Sigmoid colon (tissue), 6 donors: ENCODE measurements at regions not wholly inside any gene's neighbourhood (a gene's known extent, or its start where the extent isn't known, plus 50 kb on each side); places are given as distances from the start of the nearest gene placed in this dataset.
A peak's percentile ranks its signal among the peaks of the same experiment; 100 is the strongest.

Experiments used
- DNase-seq: peaks from one replicate; pipeline ENCODE4 v3.0.0-alpha.2; 2019
- H3K27ac ChIP-seq, 4 donors: fragments of 200-600 bp; sonication (generic); one replicate each; pipeline ENCODE4 v1.5.1; 2016 to 2019; ENCODE audit warnings: mild to moderate bottlenecking in 1 of 4
- H3K27me3 ChIP-seq, 3 donors: fragments of 200-600 bp; sonication (generic); one replicate each; pipeline ENCODE4 v1.5.1; 2019; ENCODE audit warnings: mild to moderate bottlenecking in 1 of 3
- H3K36me3 ChIP-seq, 4 donors: fragments of 200-600 bp; sonication (generic); one replicate each; pipeline ENCODE4 v1.5.1; 2016 to 2019
- H3K4me1 ChIP-seq, 4 donors: fragments of 200-600 bp; sonication (generic); one replicate each; pipeline ENCODE4 v1.5.1; 2017 to 2019
- H3K4me3 ChIP-seq, 4 donors: fragments of 200-600 bp; sonication (generic); one replicate each; pipeline ENCODE4 v1.5.1; 2017 to 2019; ENCODE audit warnings: mild to moderate bottlenecking in 2 of 4, moderate library complexity in 1 of 4
- H3K9me3 ChIP-seq, 4 donors: fragments of 200-600 bp in 3 of 4; sonication (generic) in 3 of 4; one replicate each; pipeline versions ENCODE4 v1.5.1 to v1.6.1; 2013 to 2019
- EP300 ChIP-seq, 4 donors: sonication (generic); formaldehyde crosslinking; IDR thresholded peaks; one replicate each; pipeline ENCODE4 v1.6.1; 2017; ENCODE audit warnings: antibody characterized with exemption in 4 of 4
- POLR2A ChIP-seq, 2 donors: fragments of 450-650 bp; IDR thresholded peaks; one replicate each; pipeline ENCODE4 v1.6.1; 2016; ENCODE audit warnings: antibody characterized with exemption in 2 of 2, mild to moderate bottlenecking in 2 of 2, moderate library complexity in 2 of 2
- POLR2AphosphoS5 ChIP-seq, 4 donors: sonication (generic); formaldehyde crosslinking; IDR thresholded peaks; one replicate each; pipeline ENCODE4 v1.6.1; 2017; ENCODE audit warnings: antibody characterized with exemption in 4 of 4
- WGBS, 2 donors: extraction: QIAGEN DNeasy Blood & Tissue Kit; methylation state at CpG; one replicate each; pipeline ENCODE4 v1.1.7; 2013; 5-methylcytosine and 5-hydroxymethylcytosine counted together
- intact Hi-C: fragments of 100-400 bp; cut with DNase I; formaldehyde crosslinking; loops from one replicate; pipeline ENCODE4 v1.15.1; 2023
- TF ChIP-seq, protein P1 (sequence below), 4 experiments: fragments of 450-650 bp in 3 of 4; fragments of 200-600 bp in 1 of 4; IDR thresholded peaks; one replicate each; pipeline ENCODE4 v1.5.1; 2016 to 2019; ENCODE audit warnings: antibody characterized with exemption in 4 of 4, mild to moderate bottlenecking in 3 of 4, moderate library complexity in 2 of 4
- donor health status: healthy with polysubstance abuse.
- donor health status: healthy.

GRCh38 chr12:25723921-25724491 lies 170.9 kb upstream of the LMNTD1 start:
- no peak for DNase-seq
- H3K9me3 ChIP-seq: no peaks in the 10 kb centered on the region
- TF ChIP-seq POLR2AphosphoS5 (IDR thresholded peaks at IDR 0.05): no peak
- TF ChIP-seq EP300 (IDR thresholded peaks at IDR 0.05): no peak
- TF ChIP-seq, protein P1, sequence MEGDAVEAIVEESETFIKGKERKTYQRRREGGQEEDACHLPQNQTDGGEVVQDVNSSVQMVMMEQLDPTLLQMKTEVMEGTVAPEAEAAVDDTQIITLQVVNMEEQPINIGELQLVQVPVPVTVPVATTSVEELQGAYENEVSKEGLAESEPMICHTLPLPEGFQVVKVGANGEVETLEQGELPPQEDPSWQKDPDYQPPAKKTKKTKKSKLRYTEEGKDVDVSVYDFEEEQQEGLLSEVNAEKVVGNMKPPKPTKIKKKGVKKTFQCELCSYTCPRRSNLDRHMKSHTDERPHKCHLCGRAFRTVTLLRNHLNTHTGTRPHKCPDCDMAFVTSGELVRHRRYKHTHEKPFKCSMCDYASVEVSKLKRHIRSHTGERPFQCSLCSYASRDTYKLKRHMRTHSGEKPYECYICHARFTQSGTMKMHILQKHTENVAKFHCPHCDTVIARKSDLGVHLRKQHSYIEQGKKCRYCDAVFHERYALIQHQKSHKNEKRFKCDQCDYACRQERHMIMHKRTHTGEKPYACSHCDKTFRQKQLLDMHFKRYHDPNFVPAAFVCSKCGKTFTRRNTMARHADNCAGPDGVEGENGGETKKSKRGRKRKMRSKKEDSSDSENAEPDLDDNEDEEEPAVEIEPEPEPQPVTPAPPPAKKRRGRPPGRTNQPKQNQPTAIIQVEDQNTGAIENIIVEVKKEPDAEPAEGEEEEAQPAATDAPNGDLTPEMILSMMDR (IDR thresholded peaks at IDR 0.05): no peak
- no peak for TF ChIP-seq POLR2A (IDR thresholded peaks at IDR 0.05)
- H3K4me3 ChIP-seq: no peak overlapping the region
- H3K27me3 ChIP-seq: no peaks in the 10 kb centered on the region
- peaks cover 0 to 19% (median 12%) of the 10 kb centered on the region in 4 donors for H3K4me1 ChIP-seq
- intact Hi-C loops: no loop called here
- peak overlapping the region in 1 of 4 donors; percentile 19 for H3K27ac ChIP-seq
- H3K36me3 ChIP-seq: no peaks in the 10 kb centered on the region
- WGBS, 2 donors: 78 to 84% methylated on average over 4 of the region's 4 CpGs

DNA sequence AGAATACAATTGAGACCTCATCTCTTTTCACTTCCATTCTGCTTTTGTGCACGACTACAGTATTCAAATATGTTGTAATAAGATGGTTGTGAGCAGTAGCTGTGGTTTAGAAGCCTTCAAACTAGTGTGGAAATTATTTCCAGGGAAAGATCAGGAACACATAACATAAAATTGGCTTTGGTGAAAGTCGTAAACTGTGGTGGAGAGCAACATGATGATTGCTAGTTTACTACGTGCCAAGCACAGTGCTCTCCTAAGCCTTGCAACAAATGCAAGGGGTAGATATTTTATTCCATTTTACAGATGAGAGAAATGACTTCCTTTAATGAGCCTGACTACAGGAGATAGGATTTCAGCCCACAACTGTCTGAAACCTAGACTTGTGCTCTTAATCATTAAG lies 172.4 kb upstream of the LMNTD1 start:
- Histone ChIP-seq H3K9me3 (no peaks in the 10 kb centered on the region), H3K4me3 (no peak overlapping the region), H3K27ac (peak overlapping the region in 1 of 4 donors; percentile 24), H3K27me3 (no peaks in the 10 kb centered on the region), H3K36me3 (no peaks in the 10 kb centered on the region), H3K4me1 (peaks cover 0 to 19% (median 12%) of the 10 kb centered on the region in 4 donors)
- TF ChIP-seq, protein P1 (IDR thresholded peaks at IDR 0.05): no peak
- TF ChIP-seq POLR2A (IDR thresholded peaks at IDR 0.05) (no peak), POLR2AphosphoS5 (IDR thresholded peaks at IDR 0.05) (no peak), EP300 (IDR thresholded peaks at IDR 0.05) (no peak)
- WGBS, 2 donors: 84 to 85% methylated on average over 3 of the region's 3 CpGs
- intact Hi-C loops: no loop called here
- DNase-seq: no peak

- WGBS, 2 donors: 66 to 87% methylated on average over 1 of the region's 1 CpG
- no peak for DNase-seq
- no peak for TF ChIP-seq POLR2A (IDR thresholded peaks at IDR 0.05)
- TF ChIP-seq, protein P1 (IDR thresholded peaks at IDR 0.05): no peak
- TF ChIP-seq EP300 (IDR thresholded peaks at IDR 0.05): no peak
- peak in 1 of 4 donors; percentile 7 for TF ChIP-seq POLR2AphosphoS5 (IDR thresholded peaks at IDR 0.05)
- no peak overlapping the region for H3K4me3 ChIP-seq
- intact Hi-C loops: no loop called here
- no peaks in the 10 kb centered on the region for H3K9me3 ChIP-seq
- peak overlapping the region in 1 of 4 donors; percentile 24 for H3K27ac ChIP-seq
- H3K27me3 ChIP-seq: no peaks in the 10 kb centered on the region
- H3K4me1 ChIP-seq: peaks cover 0 to 19% (median 12%) of the 10 kb centered on the region in 4 donors
- no peaks in the 10 kb centered on the region for H3K36me3 ChIP-seq
Observed at GRCh38 chr12:25725931-25726330, 172.8 kb upstream of the LMNTD1 start.

- intact Hi-C loops: no loop called here
- no peaks in the 10 kb centered on the region for H3K27me3 ChIP-seq
- no peak overlapping the region for H3K27ac ChIP-seq
- no peaks in the 10 kb centered on the region for H3K36me3 ChIP-seq
- TF ChIP-seq POLR2A (IDR thresholded peaks at IDR 0.05) (no peak), EP300 (IDR thresholded peaks at IDR 0.05) (no peak), POLR2AphosphoS5 (IDR thresholded peaks at IDR 0.05) (no peak)
- TF ChIP-seq, protein P1 (IDR thresholded peaks at IDR 0.05): no peak
- H3K9me3 ChIP-seq: no peaks in the 10 kb centered on the region
- no peak overlapping the region for H3K4me3 ChIP-seq
- peaks cover 0 to 19% (median 10%) of the 10 kb centered on the region in 4 donors for H3K4me1 ChIP-seq
- DNase-seq: no peak
- WGBS, 2 donors: 55 to 65% methylated on average over 2 of the region's 2 CpGs
Observed at GRCh38 chr12:25728056-25728595, 175.0 kb upstream of the LMNTD1 start.
